H1 (cell line): ENCODE measurements at regions not wholly inside any gene's neighbourhood (a gene's known extent, or its start where the extent isn't known, plus 50 kb on each side); places are given as distances from the start of the nearest gene placed in this dataset.

Experiments used
- CREB1 ChIP-seq: IDR thresholded peaks from 2 replicates; pipeline ENCODE4 v1.6.1; 2012; ENCODE audit warnings: inconsistent platforms
- POLR2A ChIP-seq, 2 experiments: IDR thresholded peaks; 1 replicate in 1 of 2; 2 replicates in 1 of 2; pipeline ENCODE4 v1.6.1; 2011; ENCODE audit warnings: low read depth in 2 of 2, low read length in 2 of 2, mild to moderate bottlenecking in 2 of 2; ENCODE audit errors: control extremely low read depth in 1 of 2
- SIRT6 ChIP-seq: IDR thresholded peaks from one replicate; pipeline ENCODE4 v1.7.1; 2012; ENCODE audit warnings: low read length, inconsistent platforms
- TF ChIP-seq, protein P1 (sequence below): IDR thresholded peaks from 2 replicates; pipeline ENCODE4 v1.6.1; 2011; ENCODE audit warnings: low read depth, mild to moderate bottlenecking, low read length; ENCODE audit not compliant: insufficient read depth

DNA sequence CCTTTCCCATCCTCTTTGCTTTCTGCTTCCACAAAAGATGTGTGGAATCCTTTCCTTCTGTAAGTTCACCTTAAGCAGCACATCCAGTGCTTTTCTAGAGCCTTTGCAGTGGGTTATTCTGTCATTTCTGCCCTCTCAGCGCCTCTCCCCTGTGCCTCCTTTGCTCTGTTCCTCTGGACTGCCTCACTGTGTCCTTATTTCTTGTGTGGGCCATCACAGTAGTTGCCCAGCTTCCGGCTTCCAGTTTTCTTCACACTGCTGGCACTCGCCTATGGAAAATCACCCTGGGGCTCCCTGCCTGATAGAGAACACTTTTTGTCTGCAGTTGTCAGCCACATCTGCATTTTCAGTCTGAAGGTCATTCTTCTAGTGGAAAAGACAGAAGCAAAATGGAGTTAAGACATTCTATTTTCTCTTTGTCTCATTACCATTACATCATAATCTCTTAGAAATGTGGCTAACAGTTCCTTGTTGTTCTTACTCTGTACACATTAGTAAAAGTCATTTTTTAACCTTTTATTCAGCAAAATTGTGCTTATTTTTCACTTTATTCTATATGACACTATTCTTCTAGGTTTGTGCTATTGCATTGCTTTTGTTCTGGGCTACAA lies 64.1 kb upstream of the ZNF608 start (continued):
- TF ChIP-seq SIRT6, result no peak
- no peak for TF ChIP-seq POLR2A (IDR thresholded peaks at IDR 0.05; ENCODE audit: control extremely low read depth in 1 of 2, low read depth in 2 of 2, low read length in 2 of 2)
- TF ChIP-seq, protein P1, sequence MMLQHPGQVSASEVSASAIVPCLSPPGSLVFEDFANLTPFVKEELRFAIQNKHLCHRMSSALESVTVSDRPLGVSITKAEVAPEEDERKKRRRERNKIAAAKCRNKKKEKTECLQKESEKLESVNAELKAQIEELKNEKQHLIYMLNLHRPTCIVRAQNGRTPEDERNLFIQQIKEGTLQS, result no peak
- TF ChIP-seq CREB1, result no peak
- TF ChIP-seq, all 59 proteins: peak for 0
